ENCODE measurements at regions not wholly inside any gene's neighbourhood (a gene's known extent, or its start where the extent isn't known, plus 50 kb on each side); places are given as distances from the start of the nearest gene placed in this dataset.
A peak's percentile ranks its signal among the peaks of the same experiment; 100 is the strongest.

- no peaks in the 10 kb centered on the region; the same call in 1 of the 2 replicates for H3F3A ChIP-seq (ENCODE audit: low read depth)
- no peaks in the 10 kb centered on the region for H3K27me3 ChIP-seq (ENCODE audit: insufficient read depth, low read length, poor library complexity, severe bottlenecking)
- H4K20me1 ChIP-seq (ENCODE audit: insufficient read depth, low read length, poor library complexity, severe bottlenecking): no peaks in the 10 kb centered on the region
- H3K36me3 ChIP-seq (ENCODE audit: insufficient read depth, low read length): no peaks in the 10 kb centered on the region
- peaks cover 10% of the 10 kb centered on the region for H3K4me1 ChIP-seq (ENCODE audit: insufficient read depth, low read length, poor library complexity, severe bottlenecking)
- H3K9me3 ChIP-seq (ENCODE audit: insufficient read depth, low read depth, low read length): no peaks in the 10 kb centered on the region
- TF ChIP-seq EZH2phosphoT487 (IDR thresholded peaks at IDR 0.05; ENCODE audit: borderline replicate concordance) (no peak), CTCF (conservative IDR thresholded peaks at IDR 0.05; ENCODE audit: low read length) (no peak)
- H3K9ac ChIP-seq (ENCODE audit: low read depth, low read length, poor library complexity, severe bottlenecking): no peak overlapping the region
- H3K4me3 ChIP-seq (ENCODE audit: low read length, poor library complexity, severe bottlenecking): no peak overlapping the region
- H3K79me2 ChIP-seq (ENCODE audit: insufficient read depth, low read length): no peaks in the 10 kb centered on the region
- H3K4me2 ChIP-seq (ENCODE audit: low read depth, low read length, poor library complexity, severe bottlenecking): no peak overlapping the region
- no peak overlapping the region for H2AFZ ChIP-seq (ENCODE audit: low read length)
- H3K9me2 ChIP-seq (replicated peaks; ENCODE audit: low read depth, low read length): no peaks in the 10 kb centered on the region
Measured at GRCh38 chr9:80383331-80383730, 811.6 kb downstream of the TLE4 start.

DNA sequence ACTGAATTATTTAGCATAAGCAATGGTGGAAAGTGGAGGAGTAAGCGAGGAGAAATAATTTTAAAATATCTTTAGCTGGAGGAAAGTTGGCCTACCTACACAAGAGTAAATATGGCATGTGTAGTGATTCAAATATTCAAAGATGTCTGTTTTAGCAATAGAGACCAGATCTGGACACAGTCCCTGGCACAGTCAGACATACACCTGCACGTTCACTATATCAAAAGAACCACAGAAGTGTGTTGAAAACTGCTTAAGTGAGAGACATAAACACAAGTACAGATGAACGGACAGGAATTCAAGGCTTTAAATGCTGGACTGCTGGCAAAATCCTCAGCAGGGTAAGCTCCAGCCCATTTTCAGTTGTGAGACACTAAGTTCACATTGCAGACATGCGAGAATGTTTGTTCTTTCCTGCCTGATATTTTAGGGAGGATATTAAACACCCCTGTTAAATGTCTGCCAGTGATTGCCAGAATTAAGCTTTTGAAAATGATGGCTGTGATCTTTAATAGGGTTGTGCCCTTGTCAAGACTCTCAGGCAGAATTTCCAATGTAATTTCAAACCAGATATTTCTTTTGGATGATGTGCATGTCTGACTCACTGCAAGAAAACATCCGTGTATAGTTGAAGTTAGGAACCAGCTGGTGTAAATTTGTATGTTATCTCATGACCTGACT, 810.6 kb downstream of the TLE4 start:
- no peak for TF ChIP-seq CTCF (conservative IDR thresholded peaks at IDR 0.05; ENCODE audit: low read length)
- TF ChIP-seq EZH2phosphoT487 (IDR thresholded peaks at IDR 0.05; ENCODE audit: borderline replicate concordance): no peak
- Histone ChIP-seq H3K79me2 (ENCODE audit: insufficient read depth, low read length) (no peaks in the 10 kb centered on the region), H3K9ac (ENCODE audit: low read depth, low read length, poor library complexity, severe bottlenecking) (no peak overlapping the region)

DNA sequence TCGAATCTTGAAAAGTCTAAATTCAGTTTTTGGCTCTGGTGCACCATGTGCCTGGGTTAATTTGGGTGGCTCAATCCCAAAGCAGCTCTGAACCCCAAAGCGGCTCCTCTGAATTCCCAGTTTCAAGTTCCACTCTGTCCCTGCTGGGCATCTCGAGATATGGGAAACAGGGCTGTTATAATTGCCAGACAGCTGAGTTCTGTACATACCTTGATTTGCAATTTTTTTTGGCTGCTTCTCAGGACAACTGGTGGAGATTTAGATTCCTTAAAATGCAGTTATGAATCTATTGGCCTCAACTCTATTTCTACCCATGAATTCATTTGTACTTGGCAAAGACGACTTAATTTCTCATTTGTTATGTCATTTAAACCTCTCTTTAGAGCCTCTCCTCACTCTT, 808.5 kb downstream of the TLE4 start:
- H3K36me3 ChIP-seq (ENCODE audit: insufficient read depth, low read length): no peaks in the 10 kb centered on the region
- H3K4me2 ChIP-seq (ENCODE audit: low read depth, low read length, poor library complexity, severe bottlenecking): no peak overlapping the region
- no peak for TF ChIP-seq EZH2phosphoT487 (IDR thresholded peaks at IDR 0.05; ENCODE audit: borderline replicate concordance)
- TF ChIP-seq CTCF (conservative IDR thresholded peaks at IDR 0.05; ENCODE audit: low read length): no peak

More for the DNA sequence above, 810.6 kb downstream of the TLE4 start:
- Histone ChIP-seq H3K9me3 (ENCODE audit: insufficient read depth, low read depth, low read length) (no peaks in the 10 kb centered on the region), H3K4me3 (ENCODE audit: low read length, poor library complexity, severe bottlenecking) (no peak overlapping the region), H3K9me2 (replicated peaks; ENCODE audit: low read depth, low read length) (no peaks in the 10 kb centered on the region), H3K36me3 (ENCODE audit: insufficient read depth, low read length) (no peaks in the 10 kb centered on the region), H3K4me1 (ENCODE audit: insufficient read depth, low read length, poor library complexity, severe bottlenecking) (peaks cover 20% of the 10 kb centered on the region), H3K27me3 (ENCODE audit: insufficient read depth, low read length, poor library complexity, severe bottlenecking) (no peaks in the 10 kb centered on the region), H3F3A (ENCODE audit: low read depth) (no peaks in the 10 kb centered on the region; the same call in 1 of the 2 replicates), H3K4me2 (ENCODE audit: low read depth, low read length, poor library complexity, severe bottlenecking) (no peak overlapping the region), H2AFZ (ENCODE audit: low read length) (peak overlapping the region; percentile 42; the same call in 1 of the 2 replicates), H4K20me1 (ENCODE audit: insufficient read depth, low read length, poor library complexity, severe bottlenecking) (no peaks in the 10 kb centered on the region)

More for the DNA sequence above, 808.5 kb downstream of the TLE4 start:
- no peaks in the 10 kb centered on the region for H4K20me1 ChIP-seq (ENCODE audit: insufficient read depth, low read length, poor library complexity, severe bottlenecking)
- H3K79me2 ChIP-seq (ENCODE audit: insufficient read depth, low read length): no peaks in the 10 kb centered on the region
- H3K4me1 ChIP-seq (ENCODE audit: insufficient read depth, low read length, poor library complexity, severe bottlenecking): peaks cover 37% of the 10 kb centered on the region
- H2AFZ ChIP-seq (ENCODE audit: low read length): no peak overlapping the region
- no peak overlapping the region for H3K9ac ChIP-seq (ENCODE audit: low read depth, low read length, poor library complexity, severe bottlenecking)
- H3K27me3 ChIP-seq (ENCODE audit: insufficient read depth, low read length, poor library complexity, severe bottlenecking): no peaks in the 10 kb centered on the region
- H3K4me3 ChIP-seq (ENCODE audit: low read length, poor library complexity, severe bottlenecking): no peak overlapping the region
- H3F3A ChIP-seq (ENCODE audit: low read depth): no peaks in the 10 kb centered on the region; the same call in 1 of the 2 replicates
- no peaks in the 10 kb centered on the region for H3K9me2 ChIP-seq (replicated peaks; ENCODE audit: low read depth, low read length)
- H3K9me3 ChIP-seq (ENCODE audit: insufficient read depth, low read depth, low read length): no peaks in the 10 kb centered on the region

Measured in Loucy (cell line).